ENCODE measurements at regions not wholly inside any gene's neighbourhood (a gene's known extent, or its start where the extent isn't known, plus 50 kb on each side); places are given as distances from the start of the nearest gene placed in this dataset.

DNA sequence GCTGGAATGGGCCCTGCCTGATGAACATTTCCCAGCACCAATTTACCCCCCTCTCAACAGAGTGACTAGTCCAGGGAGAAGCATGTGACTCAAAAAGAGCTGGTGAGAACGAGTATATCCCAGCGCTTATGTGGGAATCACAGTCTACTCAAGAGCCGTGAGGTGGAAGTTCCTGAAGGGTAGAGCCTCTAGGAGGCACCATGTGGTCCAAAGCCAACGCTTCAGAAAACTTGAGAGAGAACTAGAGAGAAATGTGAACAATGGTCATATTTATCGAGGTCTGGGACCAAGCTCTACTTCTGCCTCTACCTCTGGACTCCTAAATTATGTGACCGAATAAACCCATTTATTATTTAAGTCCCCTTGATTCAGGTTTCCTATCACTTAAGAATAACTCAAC lies 111.0 kb upstream of the RAP2B start:
- no peak for TF ChIP-seq EZH2 (IDR thresholded peaks at IDR 0.05; ENCODE audit: low read depth)
- TF ChIP-seq, protein P1, sequence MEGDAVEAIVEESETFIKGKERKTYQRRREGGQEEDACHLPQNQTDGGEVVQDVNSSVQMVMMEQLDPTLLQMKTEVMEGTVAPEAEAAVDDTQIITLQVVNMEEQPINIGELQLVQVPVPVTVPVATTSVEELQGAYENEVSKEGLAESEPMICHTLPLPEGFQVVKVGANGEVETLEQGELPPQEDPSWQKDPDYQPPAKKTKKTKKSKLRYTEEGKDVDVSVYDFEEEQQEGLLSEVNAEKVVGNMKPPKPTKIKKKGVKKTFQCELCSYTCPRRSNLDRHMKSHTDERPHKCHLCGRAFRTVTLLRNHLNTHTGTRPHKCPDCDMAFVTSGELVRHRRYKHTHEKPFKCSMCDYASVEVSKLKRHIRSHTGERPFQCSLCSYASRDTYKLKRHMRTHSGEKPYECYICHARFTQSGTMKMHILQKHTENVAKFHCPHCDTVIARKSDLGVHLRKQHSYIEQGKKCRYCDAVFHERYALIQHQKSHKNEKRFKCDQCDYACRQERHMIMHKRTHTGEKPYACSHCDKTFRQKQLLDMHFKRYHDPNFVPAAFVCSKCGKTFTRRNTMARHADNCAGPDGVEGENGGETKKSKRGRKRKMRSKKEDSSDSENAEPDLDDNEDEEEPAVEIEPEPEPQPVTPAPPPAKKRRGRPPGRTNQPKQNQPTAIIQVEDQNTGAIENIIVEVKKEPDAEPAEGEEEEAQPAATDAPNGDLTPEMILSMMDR (conservative IDR thresholded peaks at IDR 0.05) = no peak

All from PC-9 (cell line).